Liver (tissue), 3 donors: ENCODE measurements at regions not wholly inside any gene's neighbourhood (a gene's known extent, or its start where the extent isn't known, plus 50 kb on each side); places are given as distances from the start of the nearest gene placed in this dataset.

ENCODE experiments used
- ATF3 ChIP-seq: IDR thresholded peaks from 2 replicates; pipeline ENCODE4 v1.6.1; 2016; ENCODE audit warnings: antibody characterized with exemption
- CTCF ChIP-seq: fragments of 150-350 bp; IDR thresholded peaks from 2 replicates; pipeline ENCODE4 v1.5.1; 2017; ENCODE audit warnings: improper control_type of control experiment, low read depth, low read length; ENCODE audit not compliant: missing input control
- FOXA1 ChIP-seq: IDR thresholded peaks from 2 replicates; pipeline ENCODE4 v1.6.1; 2016; ENCODE audit warnings: antibody characterized with exemption
- GABPA ChIP-seq, 2 donors: IDR thresholded peaks in 1 of 2; conservative IDR thresholded peaks in 1 of 2; 2 replicates each; pipeline ENCODE4 v1.6.1; 2016; ENCODE audit warnings: antibody characterized with exemption in 2 of 2, mild to moderate bottlenecking in 1 of 2, moderate library complexity in 1 of 2
- JUND ChIP-seq, 2 donors: IDR thresholded peaks; 2 replicates each; pipeline ENCODE4 v1.6.1; 2016; ENCODE audit warnings: antibody characterized with exemption in 2 of 2
- MAX ChIP-seq: IDR thresholded peaks from 2 replicates; pipeline ENCODE4 v1.6.1; 2016; ENCODE audit warnings: antibody characterized with exemption
- NR2F2 ChIP-seq: IDR thresholded peaks from 2 replicates; pipeline ENCODE4 v1.6.1; 2016; ENCODE audit warnings: antibody characterized with exemption
- RAD21 ChIP-seq, 2 donors: IDR thresholded peaks; 2 replicates each; pipeline ENCODE4 v1.6.1; 2016; ENCODE audit warnings: antibody characterized with exemption in 2 of 2, mild to moderate bottlenecking in 2 of 2
- TAF1 ChIP-seq: conservative IDR thresholded peaks from 2 replicates; pipeline ENCODE4 v1.6.1; 2016; ENCODE audit warnings: antibody characterized with exemption, mild to moderate bottlenecking
- YY1 ChIP-seq: IDR thresholded peaks from 2 replicates; pipeline ENCODE4 v1.6.1; 2016; ENCODE audit warnings: antibody characterized with exemption, mild to moderate bottlenecking
- ZBTB33 ChIP-seq: IDR thresholded peaks from 2 replicates; pipeline ENCODE4 v1.6.1; 2016; ENCODE audit warnings: antibody characterized with exemption
- donor health status: healthy.
- donor health status: healthy.

- TF ChIP-seq CTCF (no peak), YY1 (no peak), ATF3 (no peak), RAD21 (IDR thresholded peaks at IDR 0.05) (no peak), MAX (no peak), ZBTB33 (no peak), JUND (IDR thresholded peaks at IDR 0.05) (no peak), TAF1 (no peak), NR2F2 (no peak), FOXA1 (no peak), GABPA (IDR thresholded peaks at IDR 0.05 in 1 of 2, conservative IDR thresholded peaks at IDR 0.05 in 1 of 2) (no peak)
Observed at GRCh38 chr6:163761481-163761880, 347.0 kb downstream of the QKI start.
